ENCODE measurements at regions not wholly inside any gene's neighbourhood (a gene's known extent, or its start where the extent isn't known, plus 50 kb on each side); places are given as distances from the start of the nearest gene placed in this dataset.

- no peak for TF ChIP-seq CTCF (IDR thresholded peaks at IDR 0.05; ENCODE audit: low read depth, low read length)
- TF ChIP-seq POLR2A (IDR thresholded peaks at IDR 0.05; ENCODE audit: extremely low read depth, insufficient read length), result no peak
Measured at GRCh38 chr2:133766164-133766832, 198.0 kb upstream of the NCKAP5 start.

All from NB4 (cell line).